ENCODE measurements at regions not wholly inside any gene's neighbourhood (a gene's known extent, or its start where the extent isn't known, plus 50 kb on each side); places are given as distances from the start of the nearest gene placed in this dataset.

GRCh38 chr5:85823462-85824426 is 794.0 kb upstream of the COX7C start (continued):
- no peak for TF ChIP-seq ZNF592 (IDR thresholded peaks at IDR 0.05)
- TF ChIP-seq KLF16 (IDR thresholded peaks at IDR 0.05) = no peak
- no peak for TF ChIP-seq TAF9B (IDR thresholded peaks at IDR 0.05; ENCODE audit: partially characterized antibody)
- no peak for TF ChIP-seq DEAF1 (CRISPR knock-in tag; IDR thresholded peaks at IDR 0.05)
- no peak for TF ChIP-seq RBM39 (optimal IDR thresholded peaks at IDR 0.05; ENCODE audit: low read depth, low read length)
- no peak for TF ChIP-seq ZNF436 (CRISPR knock-in tag; IDR thresholded peaks at IDR 0.05)
- no peak for TF ChIP-seq SREBF1 (IDR thresholded peaks at IDR 0.05; ENCODE audit: borderline replicate concordance, low read depth, low read length)
- TF ChIP-seq CHD1 (IDR thresholded peaks at IDR 0.05; ENCODE audit: low read length) = no peak
- TF ChIP-seq PHF21A (IDR thresholded peaks at IDR 0.05; ENCODE audit: borderline replicate concordance, low read depth) = no peak
- no peak for TF ChIP-seq ZNF511 (CRISPR knock-in tag; IDR thresholded peaks at IDR 0.05)
- no peak for TF ChIP-seq SMAD3 (CRISPR knock-in tag; conservative IDR thresholded peaks at IDR 0.05)
- TF ChIP-seq HDAC6 (IDR thresholded peaks at IDR 0.05; ENCODE audit: low read depth, low read length) = no peak
- no peak for TF ChIP-seq NR3C1 (CRISPR knock-in tag; IDR thresholded peaks at IDR 0.05)
- TF ChIP-seq CBFA2T3 (IDR thresholded peaks at IDR 0.05) = peak; percentile 87
- TF ChIP-seq NFATC3 (IDR thresholded peaks at IDR 0.05) = no peak
- no peak for TF ChIP-seq POLR3G (IDR thresholded peaks at IDR 0.05; ENCODE audit: extremely low read depth, insufficient read length, insufficient replicate concordance)
- TF ChIP-seq POLR2AphosphoS5 (IDR thresholded peaks at IDR 0.05; ENCODE audit: control insufficient read depth, insufficient read depth, low read depth, low read length) = peak; percentile 34; the same call in 1 of the 2 replicates
- TF ChIP-seq ZNF589 (CRISPR knock-in tag; IDR thresholded peaks at IDR 0.05; ENCODE audit: low read depth) = no peak
- no peak for TF ChIP-seq NRF1 (conservative IDR thresholded peaks at IDR 0.05 in 1 of 2, IDR thresholded peaks at IDR 0.05 in 1 of 2)
- TF ChIP-seq ZNF316 (IDR thresholded peaks at IDR 0.05) = peak; percentile 51
